Fibroblast of mammary gland (primary cell): ENCODE measurements at regions not wholly inside any gene's neighbourhood (a gene's known extent, or its start where the extent isn't known, plus 50 kb on each side); places are given as distances from the start of the nearest gene placed in this dataset.
A peak's percentile ranks its signal among the peaks of the same experiment; 100 is the strongest.
"Not testable (repeated sequence)": the region's sequence is repeated elsewhere in the genome, so short reads cannot be mapped to it uniquely, and the experiment has no call there.

ENCODE experiments used
- DNase-seq: peaks from one replicate; pipeline ENCODE4 v3.0.0-alpha.2; 2010; ENCODE audit warnings: low read depth
- H3K4me3 ChIP-seq: 2 replicates; pipeline ENCODE4 v1.5.1; 2011; ENCODE audit warnings: low read depth, mild to moderate bottlenecking, low read length, moderate library complexity; ENCODE audit not compliant: control insufficient read depth
- CTCF ChIP-seq: conservative IDR thresholded peaks from 2 replicates; pipeline ENCODE4 v1.5.1; 2011; ENCODE audit warnings: low read depth, low read length, inconsistent platforms; ENCODE audit not compliant: control insufficient read depth, insufficient read depth

GRCh38 chr7:149635561-149636329 lies 137.6 kb downstream of the ZNF467 start:
- no peak overlapping the region for H3K4me3 ChIP-seq
- no peak for TF ChIP-seq CTCF
- peak; percentile 28 for DNase-seq

- no peak for TF ChIP-seq CTCF
- DNase-seq: no peak
- no peak overlapping the region for H3K4me3 ChIP-seq
Observed at GRCh38 chr7:149633976-149634945, 136.7 kb upstream of the ZNF746 start.

GRCh38 chr7:149628361-149629149 lies 130.9 kb upstream of the ZNF746 start:
- not testable (repeated sequence) for H3K4me3 ChIP-seq, DNase-seq

- no peak for TF ChIP-seq CTCF
- DNase-seq: no peak
- H3K4me3 ChIP-seq: no peak overlapping the region
Observed at GRCh38 chr7:149627911-149628310, 130.3 kb upstream of the ZNF746 start.

GRCh38 chr7:149626972-149627371 lies 129.4 kb upstream of the ZNF746 start:
- no peak for TF ChIP-seq CTCF
- no peak overlapping the region for H3K4me3 ChIP-seq
- DNase-seq: no peak

- DNase-seq: peak; percentile 49
- no peak overlapping the region for H3K4me3 ChIP-seq
- TF ChIP-seq CTCF: no peak
Observed at GRCh38 chr7:149625947-149626392, 128.4 kb upstream of the ZNF746 start.
